HG03045 (cell line): ENCODE measurements at regions not wholly inside any gene's neighbourhood (a gene's known extent, or its start where the extent isn't known, plus 50 kb on each side); places are given as distances from the start of the nearest gene placed in this dataset.
A peak's percentile ranks its signal among the peaks of the same experiment; 100 is the strongest.

ENCODE experiments used
- ATAC-seq: cut with Tn5 transposase; IDR thresholded peaks from one replicate; pipeline ENCODE4 v1.9.1; 2021; ENCODE audit warnings: mild to moderate bottlenecking, moderate library complexity; ENCODE audit not compliant: unreplicated experiment

DNA sequence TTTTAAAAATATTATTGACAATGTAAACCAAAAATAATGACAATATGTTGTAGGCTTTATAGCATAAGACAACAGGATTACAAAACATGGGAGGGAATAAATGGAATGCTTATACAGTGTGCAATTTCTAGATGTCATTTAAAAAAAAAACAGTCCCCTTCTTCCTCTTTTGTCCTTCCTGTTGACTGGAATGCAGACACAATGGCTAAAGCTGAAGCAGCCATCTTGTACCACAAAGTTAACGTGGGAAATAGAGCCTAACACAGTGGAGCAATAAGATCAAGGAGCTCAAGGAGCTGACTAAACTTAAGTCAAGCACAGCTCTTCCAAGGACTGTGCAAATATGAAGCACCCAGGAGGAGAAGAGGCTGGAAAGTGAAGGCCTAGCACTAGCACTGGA, 208.1 kb downstream of the ARHGAP12 start:
- ATAC-seq, result no peak

DNA sequence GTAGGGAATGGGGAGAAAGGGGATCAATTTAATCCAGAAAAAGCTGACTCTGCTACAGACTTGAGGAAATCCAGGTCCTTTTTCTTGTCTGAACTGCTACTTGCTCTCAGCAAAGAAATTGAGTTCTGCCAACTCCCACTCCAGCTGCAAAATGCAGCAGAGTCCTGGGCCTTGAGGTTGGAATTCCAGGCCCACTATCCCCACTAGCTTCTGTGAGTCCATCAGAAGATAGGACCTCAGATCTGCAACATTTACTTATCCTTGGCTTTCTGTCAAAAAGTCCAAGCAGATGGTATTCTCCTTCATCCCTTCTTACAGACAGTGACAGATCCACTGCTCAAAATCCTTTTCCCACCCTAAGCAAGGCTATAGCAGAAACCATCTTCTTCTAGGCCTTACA, 219.2 kb downstream of the ARHGAP12 start:
- ATAC-seq, result no peak

DNA sequence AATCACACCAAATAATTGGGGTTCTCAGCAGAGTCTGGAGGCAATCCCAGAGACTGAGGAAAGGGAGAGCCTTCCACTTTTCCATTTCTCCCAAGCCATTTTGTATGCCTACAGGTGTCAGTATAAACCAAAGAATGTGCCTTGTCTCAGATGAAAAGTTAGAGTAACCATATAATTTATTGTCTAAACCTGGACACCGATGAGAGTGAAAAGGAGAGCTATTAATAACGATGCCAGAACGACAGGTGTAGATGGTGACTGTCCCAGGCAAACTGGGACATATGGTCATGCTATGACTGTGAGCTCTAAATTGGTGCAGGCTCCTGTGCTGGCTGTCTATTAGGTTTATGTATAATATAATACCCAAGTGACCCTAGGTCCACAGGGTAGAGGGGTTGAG, 219.6 kb downstream of the ARHGAP12 start:
- ATAC-seq, result no peak

DNA sequence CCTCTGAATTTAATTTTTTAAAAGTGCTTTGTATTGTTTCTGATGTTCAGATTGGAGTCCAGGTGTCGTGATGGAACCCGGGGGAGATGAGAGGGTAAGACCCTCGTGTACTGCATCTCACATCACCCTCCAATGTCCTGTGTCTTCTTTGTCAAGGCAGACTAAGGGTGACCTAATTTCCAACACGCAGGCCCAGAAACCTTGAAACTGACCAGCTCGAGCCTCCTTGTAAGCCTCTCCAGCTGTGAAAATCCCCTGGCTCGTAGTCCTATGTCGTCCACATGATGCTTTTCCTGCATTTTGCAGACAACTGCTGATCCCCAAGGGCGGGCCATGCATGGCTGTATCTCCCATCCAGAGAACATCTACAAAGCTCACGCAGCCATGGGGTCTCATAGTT, 220.2 kb downstream of the ARHGAP12 start:
- no peak for ATAC-seq

DNA sequence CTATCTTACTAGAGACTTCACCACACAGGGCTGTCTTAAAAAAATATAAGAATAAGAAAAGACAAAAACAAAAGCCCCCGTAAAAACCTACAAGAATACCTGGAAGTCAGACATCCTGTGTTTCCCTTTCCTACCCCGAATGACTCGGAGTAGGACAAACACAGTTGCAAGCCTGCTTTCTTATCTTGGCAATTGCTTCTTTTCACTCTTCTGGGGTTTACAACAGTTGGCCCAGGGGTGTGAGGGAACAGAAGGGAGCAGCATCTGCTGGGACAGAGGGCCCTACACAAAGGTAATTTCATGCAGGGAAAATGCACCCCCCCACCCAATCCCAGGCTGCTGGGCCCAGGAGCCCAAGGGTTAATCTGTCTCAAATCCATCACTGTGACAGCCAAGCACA, 220.6 kb downstream of the ARHGAP12 start:
- ATAC-seq, result peak; percentile 9

DNA sequence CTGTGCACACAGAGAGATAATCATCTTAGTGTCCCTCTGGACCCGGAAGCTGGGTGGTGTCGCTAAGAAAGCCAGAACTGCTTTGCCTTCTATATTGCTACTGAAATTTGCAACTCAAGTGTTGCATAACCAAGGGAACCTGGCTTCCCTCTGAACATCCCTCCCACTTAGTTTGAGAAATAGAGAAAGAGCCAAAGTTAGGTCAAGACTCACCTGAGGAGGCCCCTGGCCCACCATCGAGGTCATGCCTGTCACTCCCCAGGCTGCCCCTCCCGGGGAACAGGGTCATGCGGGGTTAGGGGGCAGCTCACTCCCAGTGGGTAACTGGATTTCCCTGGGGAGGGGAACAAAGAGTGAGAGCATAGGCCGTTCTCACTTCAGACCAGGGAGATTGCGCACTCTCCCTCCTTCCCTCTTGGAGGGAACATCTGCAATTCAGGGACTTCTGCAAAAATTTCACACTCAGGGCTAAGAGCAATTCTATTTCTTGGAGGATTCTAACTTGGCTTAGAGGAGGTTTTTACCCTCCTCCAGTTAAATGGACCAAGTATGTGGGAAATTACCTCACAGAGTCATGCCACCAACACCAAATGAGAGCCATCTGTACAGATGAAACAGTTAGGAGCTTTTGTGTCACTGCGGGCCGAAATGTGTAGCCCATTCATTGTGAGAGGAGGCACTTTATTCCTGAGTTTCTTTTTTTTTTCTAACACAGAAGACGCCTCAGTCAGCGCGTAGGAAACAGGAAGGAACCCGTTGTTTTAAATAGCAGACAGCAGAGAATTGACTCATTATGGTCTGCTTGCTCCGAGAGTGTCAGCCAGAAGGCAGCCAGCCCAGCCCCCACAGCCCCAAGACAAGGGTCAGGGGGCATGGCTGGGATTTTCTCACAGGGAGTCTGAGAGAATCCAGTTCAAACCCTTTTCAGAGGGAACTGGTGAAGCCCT, 221.3 kb downstream of the ARHGAP12 start:
- ATAC-seq, result peak; percentile 88

DNA sequence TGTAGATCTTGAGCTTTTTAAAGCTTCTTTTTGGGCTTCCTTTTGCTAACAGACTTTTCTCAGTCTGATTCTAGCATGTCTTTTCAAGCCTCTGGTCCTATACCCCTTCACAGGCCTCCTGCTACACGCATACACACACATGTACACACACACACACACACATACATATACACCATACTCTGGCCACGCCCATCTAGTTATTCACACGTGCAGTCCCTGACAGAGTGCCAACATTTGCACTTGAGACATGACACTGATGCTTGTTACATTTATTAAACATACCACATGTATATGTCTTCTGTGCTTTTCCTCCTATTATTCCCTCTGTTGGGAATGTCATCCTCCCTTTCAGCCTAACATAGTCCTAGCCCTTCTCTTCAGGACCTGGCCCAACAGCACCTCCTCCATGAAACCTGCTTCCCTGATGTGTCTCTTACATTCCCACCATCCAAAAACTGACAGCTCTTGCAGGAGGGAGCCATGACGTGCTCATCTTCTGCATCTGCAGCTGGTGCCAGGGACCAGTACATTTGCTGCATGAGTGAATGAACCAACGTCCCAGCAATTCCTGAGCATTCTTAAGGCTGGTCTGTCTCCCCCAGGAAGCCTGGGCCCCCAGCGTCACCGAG, 222.1 kb downstream of the ARHGAP12 start:
- no peak for ATAC-seq

DNA sequence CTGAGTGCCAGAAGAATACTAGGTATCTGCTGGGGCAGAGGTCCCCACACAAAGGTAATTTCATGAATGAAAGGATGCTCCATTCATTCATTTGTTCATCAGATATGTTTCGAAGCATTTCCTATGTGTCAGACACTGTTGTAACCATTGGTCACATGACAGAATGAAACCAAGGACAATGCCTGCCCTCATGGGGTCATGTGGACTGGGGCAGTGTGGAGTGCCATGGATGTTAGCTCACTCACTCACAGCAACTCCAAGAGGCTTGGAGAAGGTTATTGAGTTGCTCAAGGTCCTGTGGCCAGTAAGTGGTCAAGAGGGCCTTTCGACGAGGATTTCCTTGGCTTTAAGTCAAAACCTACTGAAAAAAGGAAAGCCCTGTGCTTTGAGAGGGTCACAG, 223.5 kb downstream of the ARHGAP12 start:
- no peak for ATAC-seq

DNA sequence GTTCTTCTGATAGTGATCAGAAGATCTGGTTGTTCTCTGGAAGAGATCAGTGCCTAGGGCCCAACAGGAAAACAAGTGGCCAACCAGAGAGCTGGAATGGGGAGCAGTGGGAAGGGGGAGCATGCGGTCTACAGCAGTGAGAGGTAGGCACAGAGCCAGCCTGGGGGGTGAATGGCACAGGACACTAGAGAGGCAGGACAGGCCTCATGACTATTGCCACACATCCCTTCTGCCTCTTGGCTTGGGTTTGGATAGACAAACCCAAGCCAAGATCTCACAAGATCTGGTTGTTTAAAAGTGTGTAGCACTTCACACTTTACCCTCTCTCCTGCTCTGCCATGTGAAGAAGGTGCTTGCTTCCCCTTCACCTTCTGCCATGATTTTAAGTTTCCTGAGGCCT, 224.4 kb downstream of the ARHGAP12 start:
- no peak for ATAC-seq

DNA sequence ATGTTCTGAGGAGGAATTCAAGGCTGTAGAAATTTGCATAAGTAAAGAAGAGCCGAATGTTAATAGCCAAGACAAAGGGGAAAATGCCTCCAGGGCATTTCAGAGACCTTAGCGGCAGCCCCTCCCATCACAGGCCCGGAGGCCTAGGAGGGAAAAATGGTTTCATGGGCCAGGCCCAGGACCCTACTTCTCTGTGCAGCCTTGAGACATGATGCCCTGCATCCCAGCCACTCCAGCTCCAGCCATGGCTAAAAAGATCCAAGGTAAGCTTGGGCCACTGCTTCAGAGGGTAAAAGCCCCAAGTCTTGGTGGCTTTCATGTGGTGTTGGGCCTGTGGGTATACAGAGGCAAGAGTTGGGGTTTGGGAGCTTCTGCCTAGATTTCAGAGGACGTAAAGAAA, 225.7 kb downstream of the ARHGAP12 start:
- ATAC-seq, result no peak

DNA sequence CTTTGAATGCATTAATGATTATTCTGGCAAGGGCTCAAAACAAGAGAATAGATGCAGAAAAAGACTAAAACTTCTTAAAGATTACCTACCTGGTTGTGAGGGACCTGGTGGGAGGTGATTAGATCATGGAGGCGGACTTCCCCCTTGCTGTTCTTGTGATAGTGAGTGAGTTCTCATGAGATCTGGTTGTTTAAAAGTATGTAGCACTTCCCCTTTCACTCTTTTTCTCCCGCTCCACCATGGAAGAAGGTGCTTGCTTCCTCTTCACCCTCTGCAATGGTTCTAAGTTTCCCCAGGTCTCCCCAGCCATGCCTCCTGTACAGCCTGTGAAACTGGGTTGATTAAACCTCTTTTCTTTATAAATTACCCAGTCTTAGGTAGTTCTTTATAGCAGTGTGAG, 226.6 kb downstream of the ARHGAP12 start:
- no peak for ATAC-seq

DNA sequence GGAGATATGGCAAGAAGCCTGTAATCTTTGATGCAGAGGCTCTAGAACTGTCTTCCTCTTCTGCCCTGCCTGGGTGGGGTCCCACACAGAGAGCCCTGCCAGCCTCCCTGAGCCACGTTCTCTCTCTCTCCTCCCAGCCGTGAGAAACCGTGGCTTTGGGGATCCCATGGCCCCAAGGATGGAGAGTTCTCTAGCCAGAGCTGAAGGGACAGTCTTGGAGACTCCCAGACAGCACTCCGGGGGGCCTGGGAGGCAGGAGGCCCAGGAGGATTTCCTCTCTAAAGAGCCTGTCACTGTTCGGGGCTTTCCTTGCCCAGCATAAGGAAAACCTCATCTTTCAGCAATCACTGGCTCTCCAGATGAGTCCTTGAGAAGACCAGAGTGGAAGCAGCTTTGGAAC, 227.1 kb downstream of the ARHGAP12 start:
- ATAC-seq, result no peak

DNA sequence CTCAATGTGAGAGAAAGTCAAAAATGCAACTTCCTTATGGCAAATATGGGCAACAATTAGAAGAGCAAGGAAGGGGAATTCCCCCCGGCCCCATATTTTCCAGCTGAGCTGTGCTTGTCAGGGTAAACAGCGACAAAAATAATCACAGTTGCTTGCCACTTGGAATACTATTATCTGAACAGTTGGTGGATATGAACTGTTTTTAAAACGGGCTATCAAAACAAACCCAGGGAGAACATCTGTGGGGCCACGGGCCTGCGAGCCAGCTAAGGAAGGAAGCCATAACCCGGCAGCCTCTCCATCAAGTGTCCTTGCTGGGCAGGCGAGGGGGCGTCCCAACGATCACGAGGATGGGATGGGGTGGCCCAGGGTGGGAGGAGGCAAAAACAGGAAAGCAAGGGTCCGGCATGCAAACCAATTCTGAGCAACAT, 228.4 kb downstream of the ARHGAP12 start:
- ATAC-seq, result no peak

DNA sequence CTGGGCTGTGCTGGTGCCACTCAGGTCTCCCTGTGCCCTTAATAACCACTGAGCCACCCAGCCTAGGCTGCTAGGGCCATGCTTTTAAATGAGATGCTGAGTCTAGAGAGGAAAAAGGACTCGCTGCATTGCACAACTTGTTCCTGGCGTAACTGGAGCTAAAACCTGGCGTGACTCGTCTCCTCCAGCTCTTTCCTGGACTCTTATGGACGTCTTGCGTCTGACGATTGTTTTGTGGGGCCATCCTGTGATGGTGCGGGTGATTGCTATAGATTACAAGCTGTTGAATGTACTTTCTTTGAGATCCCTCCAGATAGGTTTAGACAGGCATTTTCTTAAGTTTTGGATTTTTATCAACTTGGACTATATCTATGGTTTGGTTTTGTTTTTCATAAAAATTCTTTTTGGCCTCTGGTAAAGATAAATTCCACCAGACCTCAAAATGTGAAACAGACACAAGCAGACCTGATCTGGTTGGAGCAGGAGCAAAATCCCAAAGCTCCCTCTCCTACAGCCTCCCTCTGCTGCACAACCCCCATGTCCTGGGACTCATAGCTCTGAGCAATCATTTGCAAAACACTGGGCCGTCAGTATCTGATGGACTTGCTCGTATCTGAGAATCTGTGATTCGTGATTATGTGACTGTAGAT, 230.3 kb downstream of the ARHGAP12 start:
- no peak for ATAC-seq

DNA sequence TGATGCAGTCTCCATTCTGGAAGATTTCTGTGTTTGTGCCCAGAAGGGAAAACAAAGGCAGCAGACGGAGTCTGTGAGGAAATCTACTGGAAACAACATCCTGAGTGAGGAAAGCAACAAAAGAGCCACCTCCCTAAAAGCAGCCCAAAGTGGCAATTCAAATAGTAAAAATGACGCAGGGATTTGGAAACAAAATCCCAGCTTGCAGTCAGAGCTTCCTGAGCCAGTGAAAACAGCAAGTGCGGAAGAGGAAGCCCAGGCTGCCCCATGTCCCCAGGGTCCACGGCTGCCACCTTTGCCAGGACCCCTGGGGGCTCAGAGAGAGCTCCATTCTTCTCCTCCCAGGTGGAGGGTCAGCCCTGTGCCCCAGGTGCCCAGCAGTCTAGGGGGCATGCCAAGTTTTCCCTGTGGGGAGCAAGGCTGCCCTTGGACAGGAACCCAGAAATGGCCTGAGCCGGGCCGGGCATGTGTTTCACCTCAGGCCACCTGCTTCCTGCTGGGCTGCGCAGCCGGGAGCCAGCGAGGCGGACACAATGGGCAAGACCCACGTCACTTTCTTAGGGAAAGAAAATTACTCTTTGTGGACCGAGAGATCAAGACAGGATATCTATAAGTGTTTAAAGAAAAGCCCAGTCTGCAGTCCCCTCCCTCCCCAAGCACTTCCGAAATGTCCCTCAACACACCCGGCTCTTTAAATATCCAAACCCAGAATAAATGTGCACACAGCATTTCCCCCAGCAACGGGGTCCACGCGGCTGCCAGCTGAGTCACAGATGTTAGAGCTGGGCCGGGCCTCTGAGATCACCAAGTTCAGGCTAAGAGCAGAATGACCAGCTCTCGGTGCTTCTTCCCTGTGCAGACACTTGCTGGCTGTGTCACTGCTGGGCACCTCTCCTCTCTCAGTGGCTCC, 231.1 kb downstream of the ARHGAP12 start:
- ATAC-seq, result no peak

DNA sequence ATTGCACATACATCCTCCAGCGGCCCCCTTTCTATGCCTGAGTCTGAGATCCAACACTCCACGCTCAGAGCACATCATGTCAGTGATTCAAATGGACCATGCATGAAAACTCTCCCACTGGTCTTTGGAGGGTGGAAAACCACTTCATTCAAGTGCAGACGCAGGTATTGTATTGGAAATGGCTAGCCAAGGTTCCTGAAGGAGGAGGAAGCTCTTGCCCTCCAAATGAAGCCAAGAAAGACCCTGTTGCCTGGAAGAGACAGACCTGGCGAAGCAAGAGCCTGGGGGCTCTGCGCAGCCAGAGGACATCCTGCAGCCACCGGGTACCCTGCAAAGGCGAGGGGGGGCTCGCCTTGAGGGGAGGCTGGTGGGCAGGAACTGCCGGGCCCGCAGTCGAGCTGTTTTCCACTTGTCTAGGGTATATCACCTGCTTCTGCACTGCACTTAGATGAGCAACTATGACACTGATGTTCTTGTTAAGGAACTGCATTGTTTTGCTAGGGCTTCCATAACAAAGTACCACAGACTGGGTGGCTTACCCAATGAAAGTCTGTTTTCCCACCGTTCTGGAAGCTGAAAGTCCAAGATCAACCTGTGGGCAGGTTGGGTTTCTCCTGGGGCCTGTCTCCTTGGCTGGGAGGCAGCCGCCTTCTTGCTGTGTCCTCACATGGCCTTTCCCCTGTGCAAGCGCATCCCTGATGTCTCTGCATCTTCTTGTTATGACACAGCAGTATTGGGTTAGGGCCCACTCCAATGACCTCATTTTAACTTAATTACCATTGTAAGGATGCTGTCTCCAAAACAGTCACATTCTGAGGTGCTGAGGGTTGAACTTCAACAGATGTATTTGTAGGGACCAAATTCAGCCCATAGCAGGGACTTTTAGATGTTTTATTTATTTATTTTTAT, 233.4 kb downstream of the ARHGAP12 start:
- no peak for ATAC-seq

DNA sequence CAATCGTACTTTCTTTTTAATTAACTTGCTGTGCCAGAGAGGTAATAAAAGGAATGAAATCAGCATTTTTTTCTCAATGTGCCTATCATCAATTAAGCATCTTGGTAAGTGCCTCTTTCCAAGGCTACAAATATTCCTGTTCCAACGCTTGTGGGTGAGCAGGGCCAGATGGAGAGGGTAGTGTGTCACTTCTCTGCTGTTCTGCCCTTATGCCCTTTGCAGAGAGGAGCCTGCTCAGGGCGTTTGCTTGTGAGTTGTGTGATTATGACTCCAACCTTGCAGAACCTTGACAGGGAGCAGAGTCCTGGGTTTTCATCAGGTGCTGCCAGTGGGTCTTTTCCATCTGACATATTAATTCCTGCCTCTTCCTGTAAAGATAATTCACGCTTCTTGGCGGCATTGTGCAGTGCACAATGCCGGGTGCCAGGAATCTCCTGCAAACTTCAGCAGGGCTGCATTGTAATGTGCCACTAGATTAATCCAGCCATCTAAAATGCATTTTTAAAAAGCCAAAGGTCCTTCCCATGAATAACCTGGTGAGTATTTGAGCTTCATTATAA, 234.4 kb downstream of the ARHGAP12 start:
- no peak for ATAC-seq

DNA sequence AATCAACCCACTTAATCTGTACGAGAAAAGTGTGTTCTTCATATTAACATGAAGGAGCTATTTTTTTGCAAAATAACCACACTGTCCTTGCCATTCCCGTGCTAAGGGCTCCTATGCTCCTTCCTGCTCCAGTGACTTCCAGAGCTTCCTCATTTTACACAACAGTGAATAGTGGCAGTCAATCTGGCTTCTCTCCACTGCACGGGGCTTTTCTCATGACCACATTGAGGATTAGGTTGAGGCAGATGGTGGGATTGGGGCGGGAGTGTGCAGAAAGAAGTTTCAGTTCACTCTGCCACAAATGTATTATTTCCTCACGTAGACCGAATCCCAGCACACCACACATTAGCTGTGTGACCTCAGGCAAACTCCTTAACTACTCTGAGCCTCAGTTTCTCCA, 235.1 kb downstream of the ARHGAP12 start:
- ATAC-seq, result no peak

DNA sequence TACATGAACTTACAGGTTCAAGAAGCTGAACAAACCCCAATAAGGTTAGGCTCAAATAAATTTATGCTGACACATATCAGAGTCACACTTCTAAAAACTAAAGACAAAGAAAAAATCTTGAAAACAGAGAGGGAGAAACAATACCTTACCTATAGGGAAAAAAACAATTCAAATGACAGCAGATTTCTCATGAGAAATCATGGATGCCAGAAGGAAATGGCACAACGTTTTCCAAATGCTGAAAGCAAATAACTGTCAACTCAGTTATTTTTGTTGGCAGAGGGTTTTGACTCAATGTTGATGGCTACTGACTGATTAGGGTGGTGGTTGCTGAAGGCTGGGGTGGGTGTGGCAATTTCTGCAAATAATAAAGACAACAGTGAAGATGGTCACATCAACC, 239.4 kb downstream of the ARHGAP12 start:
- no peak for ATAC-seq
